HG03469 (cell line): ENCODE measurements at regions not wholly inside any gene's neighbourhood (a gene's known extent, or its start where the extent isn't known, plus 50 kb on each side); places are given as distances from the start of the nearest gene placed in this dataset.

Source experiments
- ATAC-seq: cut with Tn5 transposase; IDR thresholded peaks from one replicate; pipeline ENCODE4 v1.9.1; 2021; ENCODE audit warnings: mild to moderate bottlenecking, moderate library complexity, moderate number of reproducible peaks; ENCODE audit not compliant: unreplicated experiment

- no peak for ATAC-seq
Measured at GRCh38 chr2:62596061-62596921, 90.3 kb upstream of the TMEM17 start.

- ATAC-seq: no peak
Measured at GRCh38 chr2:62595474-62595873, 89.5 kb upstream of the TMEM17 start.

GRCh38 chr2:62593825-62594224 is 87.8 kb upstream of the TMEM17 start:
- ATAC-seq: no peak

GRCh38 chr2:62591491-62591890 is 85.5 kb upstream of the TMEM17 start:
- ATAC-seq: no peak

GRCh38 chr2:62589691-62590356 is 83.8 kb upstream of the TMEM17 start:
- no peak for ATAC-seq

GRCh38 chr2:62587592-62587991 is 81.6 kb upstream of the TMEM17 start:
- ATAC-seq: no peak

- peak; percentile 62 for ATAC-seq
Measured at GRCh38 chr2:62586981-62587380, 81.0 kb upstream of the TMEM17 start.

- no peak for ATAC-seq
Measured at GRCh38 chr2:62578803-62579640, 73.0 kb upstream of the TMEM17 start.

GRCh38 chr2:62577994-62578781 is 72.2 kb upstream of the TMEM17 start:
- no peak for ATAC-seq

GRCh38 chr2:62576276-62576939 is 70.4 kb upstream of the TMEM17 start:
- no peak for ATAC-seq

- no peak for ATAC-seq
Measured at GRCh38 chr2:62573936-62574335, 67.9 kb upstream of the TMEM17 start.

GRCh38 chr2:62573137-62573731 is 67.2 kb upstream of the TMEM17 start:
- ATAC-seq: no peak

- no peak for ATAC-seq
Measured at GRCh38 chr2:62570861-62571698, 65.1 kb upstream of the TMEM17 start.

GRCh38 chr2:62569907-62570841 is 64.2 kb upstream of the TMEM17 start:
- no peak for ATAC-seq

- no peak for ATAC-seq
Measured at GRCh38 chr2:62568983-62569837, 63.2 kb upstream of the TMEM17 start.

- no peak for ATAC-seq
Measured at GRCh38 chr2:62568074-62568473, 62.1 kb upstream of the TMEM17 start.

GRCh38 chr2:62567669-62568068 is 61.7 kb upstream of the TMEM17 start:
- no peak for ATAC-seq
